IMR-90 (cell line): ENCODE measurements at regions not wholly inside any gene's neighbourhood (a gene's known extent, or its start where the extent isn't known, plus 50 kb on each side); places are given as distances from the start of the nearest gene placed in this dataset.
A peak's percentile ranks its signal among the peaks of the same experiment; 100 is the strongest.

ENCODE experiments used
- ATAC-seq: fragments of 200-7000 bp; cut with Tn5 transposase; 2 replicates; pipeline ENCODE4 v1.9.1; 2020; ENCODE audit warnings: low read depth, mild to moderate bottlenecking, moderate library complexity
- BruUV-seq: library from RNA; stranded (reverse); fragments of 400-500 nt; replicated peaks from 2 replicates; lab custom pipeline; 2021; lab: Mats Ljungman, UMichigan
- CTCF ChIA-PET: fragments of 300-600 bp; formaldehyde crosslinking; extraction: SDS; loops from one replicate; lab custom pipeline; 2021; ENCODE audit warnings: antibody characterized with exemption; lab: Yijun Ruan, JAX
- POLR2A ChIA-PET: fragments of 300-600 bp; sonication (Branson Sonifier 250); formaldehyde crosslinking; loops from one replicate; lab custom pipeline; 2022; ENCODE audit warnings: antibody characterized with exemption; ENCODE audit not compliant: unreplicated experiment; lab: Charles Lee
- DNase-seq: peaks from one replicate; pipeline ENCODE4 v3.0.0; 2013
- H2AFZ ChIP-seq: replicated peaks from 2 replicates; pipeline ENCODE3; 2013; ENCODE audit warnings: low read length, mild to moderate bottlenecking; ENCODE audit not compliant: poor library complexity
- H2AK5ac ChIP-seq: 2 replicates; pipeline ENCODE4 v1.6.1; 2013; ENCODE audit warnings: low read depth, low read length, inconsistent platforms
- H2AK9ac ChIP-seq: replicated peaks from 2 replicates; pipeline ENCODE3; 2013; ENCODE audit warnings: mild to moderate bottlenecking, low read depth, low read length, moderate library complexity; ENCODE audit not compliant: poor library complexity
- H2BK120ac ChIP-seq: 2 replicates; pipeline ENCODE4 v1.6.1; 2013; ENCODE audit warnings: low read depth, low read length, inconsistent platforms
- H2BK15ac ChIP-seq: 3 replicates; pipeline ENCODE4 v1.6.1; 2013; ENCODE audit warnings: low read depth, low read length, inconsistent platforms
- H2BK20ac ChIP-seq: 2 replicates; pipeline ENCODE4 v1.6.1; 2013; ENCODE audit warnings: low read depth, mild to moderate bottlenecking, inconsistent platforms, low read length, moderate library complexity
- H2BK5ac ChIP-seq: 2 replicates; pipeline ENCODE4 v1.6.1; 2013; ENCODE audit warnings: mild to moderate bottlenecking, low read depth, low read length, inconsistent platforms; ENCODE audit not compliant: poor library complexity, severe bottlenecking
- H3K14ac ChIP-seq: replicated peaks from 2 replicates; pipeline ENCODE4 v1.6.1; 2013; ENCODE audit warnings: low read depth, low read length, inconsistent platforms
- H3K18ac ChIP-seq: 2 replicates; pipeline ENCODE4 v1.6.1; 2013; ENCODE audit warnings: low read depth, low read length, control low read depth
- H3K23ac ChIP-seq: 2 replicates; pipeline ENCODE4 v1.6.1; 2013; ENCODE audit warnings: low read depth, low read length, inconsistent platforms
- H3K27ac ChIP-seq: 2 replicates; pipeline ENCODE4 v1.5.1; 2013; ENCODE audit warnings: mild to moderate bottlenecking, control low read depth, low read length; ENCODE audit not compliant: insufficient read depth
- H3K27me3 ChIP-seq: 2 replicates; pipeline ENCODE4 v1.6.1; 2013; ENCODE audit warnings: low read length; ENCODE audit not compliant: control insufficient read depth, insufficient read depth
- H3K36me3 ChIP-seq: 2 replicates; pipeline ENCODE4 v1.6.1; 2013; ENCODE audit warnings: low read length, mixed read lengths; ENCODE audit not compliant: control insufficient read depth, insufficient read depth
- H3K4ac ChIP-seq: 2 replicates; pipeline ENCODE4 v1.6.1; 2013; ENCODE audit warnings: low read depth, low read length, inconsistent platforms
- H3K4me1 ChIP-seq: 2 replicates; pipeline ENCODE4 v1.6.1; 2013; ENCODE audit warnings: low read length, mixed read lengths; ENCODE audit not compliant: control insufficient read depth, insufficient read depth
- H3K4me2 ChIP-seq: 2 replicates; pipeline ENCODE4 v1.6.1; 2013; ENCODE audit warnings: low read depth, mild to moderate bottlenecking, control low read depth, low read length, moderate library complexity
- H3K4me3 ChIP-seq: 2 replicates; pipeline ENCODE4 v1.5.1; 2013; ENCODE audit warnings: low read depth, mild to moderate bottlenecking, control low read depth, low read length, moderate library complexity; ENCODE audit not compliant: insufficient read depth
- H3K56ac ChIP-seq: 2 replicates; pipeline ENCODE4 v1.6.1; 2013; ENCODE audit warnings: low read length, inconsistent platforms; ENCODE audit not compliant: insufficient read depth; ENCODE audit errors: extremely low read depth
- H3K79me1 ChIP-seq, 2 experiments: 2 replicates each; pipeline ENCODE4 v1.6.1; 2013; ENCODE audit warnings: low read length in 2 of 2, inconsistent platforms in 1 of 2, low read depth in 1 of 2
- H3K9ac ChIP-seq: 2 replicates; pipeline ENCODE4 v1.6.1; 2013; ENCODE audit warnings: low read depth, low read length, control low read depth
- H3K9me1 ChIP-seq: 2 replicates; pipeline ENCODE4 v1.6.1; 2013; ENCODE audit warnings: low read length, inconsistent platforms; ENCODE audit not compliant: insufficient read depth
- H3K9me3 ChIP-seq: 2 replicates; pipeline ENCODE4 v1.6.1; 2013; ENCODE audit warnings: low read length; ENCODE audit not compliant: control insufficient read depth, insufficient read depth
- H4K20me1 ChIP-seq: 2 replicates; pipeline ENCODE4 v1.6.1; 2013; ENCODE audit warnings: low read length, inconsistent platforms; ENCODE audit not compliant: insufficient read depth
- H4K5ac ChIP-seq: 2 replicates; pipeline ENCODE4 v1.6.1; 2013; ENCODE audit warnings: mild to moderate bottlenecking, low read depth, low read length, control low read depth
- H4K8ac ChIP-seq, 2 experiments: 2 replicates each; pipeline ENCODE4 v1.6.1; 2013; ENCODE audit warnings: low read depth in 2 of 2, low read length in 2 of 2, control low read depth in 1 of 2, inconsistent platforms in 1 of 2
- H4K91ac ChIP-seq: 2 replicates; pipeline ENCODE4 v1.6.1; 2013; ENCODE audit warnings: low read depth, low read length, inconsistent platforms; ENCODE audit not compliant: insufficient read depth
- BHLHE40 ChIP-seq: fragments of 150-350 bp; IDR thresholded peaks from 2 replicates; pipeline ENCODE4 v1.6.1; 2016; ENCODE audit warnings: mild to moderate bottlenecking, low read depth, low read length
- CEBPB ChIP-seq: IDR thresholded peaks from 2 replicates; pipeline ENCODE4 v1.6.1; 2012; ENCODE audit warnings: low read depth, low read length, improper control_type of control experiment
- CHD1 ChIP-seq: IDR thresholded peaks from 2 replicates; pipeline ENCODE4 v1.6.1; 2012; ENCODE audit warnings: low read depth, low read length, improper control_type of control experiment
- FOS ChIP-seq: fragments of 150-350 bp; IDR thresholded peaks from 2 replicates; pipeline ENCODE4 v1.6.1; 2016; ENCODE audit warnings: low read depth, low read length
- MAFK ChIP-seq: IDR thresholded peaks from 2 replicates; pipeline ENCODE4 v1.6.1; 2012; ENCODE audit warnings: low read depth, low read length, improper control_type of control experiment
- MAZ ChIP-seq: IDR thresholded peaks from 2 replicates; pipeline ENCODE4 v1.6.1; 2012; ENCODE audit warnings: low read depth, mild to moderate bottlenecking, low read length, improper control_type of control experiment, moderate library complexity, borderline replicate concordance
- MXI1 ChIP-seq: IDR thresholded peaks from 2 replicates; pipeline ENCODE4 v1.6.1; 2012; ENCODE audit warnings: low read depth, mild to moderate bottlenecking, low read length, moderate library complexity, borderline replicate concordance
- NFE2L2 ChIP-seq: fragments of 150-350 bp; IDR thresholded peaks from 2 replicates; pipeline ENCODE4 v1.6.1; 2016; ENCODE audit warnings: low read depth, mild to moderate bottlenecking, low read length
- POLR2A ChIP-seq: IDR thresholded peaks from 2 replicates; pipeline ENCODE4 v1.6.1; 2012; ENCODE audit warnings: mild to moderate bottlenecking, low read depth, low read length
- RAD21 ChIP-seq: IDR thresholded peaks from 2 replicates; pipeline ENCODE4 v1.6.1; 2012; ENCODE audit warnings: low read length, improper control_type of control experiment
- RCOR1 ChIP-seq: IDR thresholded peaks from 2 replicates; pipeline ENCODE4 v1.6.1; 2012; ENCODE audit warnings: mild to moderate bottlenecking, low read length, improper control_type of control experiment; ENCODE audit not compliant: insufficient replicate concordance
- RFX5 ChIP-seq: IDR thresholded peaks from 2 replicates; pipeline ENCODE4 v1.8.0; 2012; ENCODE audit warnings: low read depth, mild to moderate bottlenecking, low read length, moderate library complexity
- SMC3 ChIP-seq: fragments of 150-350 bp; IDR thresholded peaks from 2 replicates; pipeline ENCODE4 v1.6.1; 2016; ENCODE audit warnings: low read depth, mild to moderate bottlenecking, antibody characterized with exemption, low read length, moderate library complexity
- WGBS, 2 experiments: methylation state at CpG; one replicate each; pipeline versions ENCODE4 v1.1.5 to v1.1.7; 2013; ENCODE audit warnings: missing lambda C conversion rate in 2 of 2; ENCODE audit not compliant: insufficient read length in 1 of 2; ENCODE audit errors: extremely low coverage in 2 of 2; 5-methylcytosine and 5-hydroxymethylcytosine counted together
- dilution Hi-C: fragments of 300-500 bp; cut with HindIII; formaldehyde crosslinking; loops from one replicate; pipeline ENCODE4 v1.14.3; 2018; ENCODE audit warnings: low sequenced_read_pairs; ENCODE audit not compliant: unreplicated experiment
- in situ Hi-C: fragments of 300-500 bp; cut with MboI; formaldehyde crosslinking; loops from 3 replicates; pipeline ENCODE4 v1.14.3; 2019; ENCODE audit warnings: low sequenced_read_pairs, inconsistent platforms, mixed read lengths
- intact Hi-C: fragments of 100-400 bp; cut with micrococcal nuclease; formaldehyde crosslinking; loops from 2 replicates; pipeline ENCODE4 v1.10.0; 2022
- TF ChIP-seq, protein P1 (sequence below): fragments of 150-350 bp; IDR thresholded peaks from 2 replicates; pipeline ENCODE4 v1.6.1; 2017; ENCODE audit warnings: mild to moderate bottlenecking, antibody characterized with exemption, low read length, low read depth
- TF ChIP-seq, protein P2 (sequence below): fragments of 150-350 bp; IDR thresholded peaks from 2 replicates; pipeline ENCODE4 v1.6.1; 2016; ENCODE audit warnings: low read depth, mild to moderate bottlenecking, low read length, moderate library complexity, borderline replicate concordance
- TF ChIP-seq, protein P3 (sequence below): conservative IDR thresholded peaks from 2 replicates; pipeline ENCODE4 v1.5.1; 2012; ENCODE audit warnings: mild to moderate bottlenecking, low read depth, low read length, improper control_type of control experiment

DNA sequence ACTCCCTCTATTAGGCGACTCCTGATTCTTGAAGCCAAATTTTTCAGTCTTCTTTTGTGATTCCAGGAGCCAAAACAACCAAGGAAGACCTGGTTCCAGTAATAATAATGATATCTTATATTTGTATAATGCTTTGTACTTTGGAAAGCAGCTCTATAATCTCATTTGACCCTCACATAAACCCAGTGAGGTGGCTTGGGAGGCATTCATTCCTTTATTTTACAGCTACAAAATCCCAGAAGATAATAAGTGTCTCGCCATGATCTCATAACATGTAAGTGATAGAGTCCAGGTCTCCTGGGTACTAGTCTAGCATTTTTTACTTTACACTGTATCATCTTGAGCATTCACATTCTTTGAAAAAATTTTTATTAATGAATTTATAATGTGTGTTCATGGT, 143.1 kb downstream of the ACTBL2 start:
- no peak overlapping the region for H3K27ac ChIP-seq
- no peak overlapping the region for H2BK20ac ChIP-seq
- no CpG with 5 or more reads among the region's 2 CpGs for WGBS, 2 experiments
- TF ChIP-seq FOS (no peak), POLR2A (no peak), MAZ (no peak), CHD1 (no peak), CEBPB (no peak), SMC3 (no peak), RFX5 (no peak), MXI1 (no peak), MAFK (no peak), RAD21 (no peak), BHLHE40 (no peak), NFE2L2 (no peak), RCOR1 (no peak)
- TF ChIP-seq, protein P1, sequence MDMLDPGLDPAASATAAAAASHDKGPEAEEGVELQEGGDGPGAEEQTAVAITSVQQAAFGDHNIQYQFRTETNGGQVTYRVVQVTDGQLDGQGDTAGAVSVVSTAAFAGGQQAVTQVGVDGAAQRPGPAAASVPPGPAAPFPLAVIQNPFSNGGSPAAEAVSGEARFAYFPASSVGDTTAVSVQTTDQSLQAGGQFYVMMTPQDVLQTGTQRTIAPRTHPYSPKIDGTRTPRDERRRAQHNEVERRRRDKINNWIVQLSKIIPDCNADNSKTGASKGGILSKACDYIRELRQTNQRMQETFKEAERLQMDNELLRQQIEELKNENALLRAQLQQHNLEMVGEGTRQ = no peak
- TF ChIP-seq, protein P2, sequence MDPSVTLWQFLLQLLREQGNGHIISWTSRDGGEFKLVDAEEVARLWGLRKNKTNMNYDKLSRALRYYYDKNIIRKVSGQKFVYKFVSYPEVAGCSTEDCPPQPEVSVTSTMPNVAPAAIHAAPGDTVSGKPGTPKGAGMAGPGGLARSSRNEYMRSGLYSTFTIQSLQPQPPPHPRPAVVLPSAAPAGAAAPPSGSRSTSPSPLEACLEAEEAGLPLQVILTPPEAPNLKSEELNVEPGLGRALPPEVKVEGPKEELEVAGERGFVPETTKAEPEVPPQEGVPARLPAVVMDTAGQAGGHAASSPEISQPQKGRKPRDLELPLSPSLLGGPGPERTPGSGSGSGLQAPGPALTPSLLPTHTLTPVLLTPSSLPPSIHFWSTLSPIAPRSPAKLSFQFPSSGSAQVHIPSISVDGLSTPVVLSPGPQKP = no peak
- TF ChIP-seq, protein P3, sequence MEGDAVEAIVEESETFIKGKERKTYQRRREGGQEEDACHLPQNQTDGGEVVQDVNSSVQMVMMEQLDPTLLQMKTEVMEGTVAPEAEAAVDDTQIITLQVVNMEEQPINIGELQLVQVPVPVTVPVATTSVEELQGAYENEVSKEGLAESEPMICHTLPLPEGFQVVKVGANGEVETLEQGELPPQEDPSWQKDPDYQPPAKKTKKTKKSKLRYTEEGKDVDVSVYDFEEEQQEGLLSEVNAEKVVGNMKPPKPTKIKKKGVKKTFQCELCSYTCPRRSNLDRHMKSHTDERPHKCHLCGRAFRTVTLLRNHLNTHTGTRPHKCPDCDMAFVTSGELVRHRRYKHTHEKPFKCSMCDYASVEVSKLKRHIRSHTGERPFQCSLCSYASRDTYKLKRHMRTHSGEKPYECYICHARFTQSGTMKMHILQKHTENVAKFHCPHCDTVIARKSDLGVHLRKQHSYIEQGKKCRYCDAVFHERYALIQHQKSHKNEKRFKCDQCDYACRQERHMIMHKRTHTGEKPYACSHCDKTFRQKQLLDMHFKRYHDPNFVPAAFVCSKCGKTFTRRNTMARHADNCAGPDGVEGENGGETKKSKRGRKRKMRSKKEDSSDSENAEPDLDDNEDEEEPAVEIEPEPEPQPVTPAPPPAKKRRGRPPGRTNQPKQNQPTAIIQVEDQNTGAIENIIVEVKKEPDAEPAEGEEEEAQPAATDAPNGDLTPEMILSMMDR = no peak
- no peak overlapping the region for H3K23ac ChIP-seq
- H3K14ac ChIP-seq = no peak overlapping the region
- no peak overlapping the region for H3K4me3 ChIP-seq
- H3K36me3 ChIP-seq = no peaks in the 10 kb centered on the region
- H2BK5ac ChIP-seq = no peak overlapping the region
- no TSS peak for BruUV-seq
- intact Hi-C loops = no loop called here
- H3K4me1 ChIP-seq = peaks cover 6% of the 10 kb centered on the region
- H4K5ac ChIP-seq = no peak overlapping the region
- dilution Hi-C loops = no loop called here
- DNase-seq = no peak
- H2BK120ac ChIP-seq = peak overlapping the region; percentile 11; the same call in 1 of the 2 replicates
- peaks cover 8% of the 10 kb centered on the region for H3K9me1 ChIP-seq
- no peak overlapping the region for H3K4me2 ChIP-seq
- H3K18ac ChIP-seq = no peak overlapping the region
- H3K79me1 ChIP-seq = no peaks in the 10 kb centered on the region
- no peak overlapping the region for H4K91ac ChIP-seq
- no peak overlapping the region for H2AK5ac ChIP-seq
- no peaks in the 10 kb centered on the region for H3K9me3 ChIP-seq
- H2AFZ ChIP-seq = no peak overlapping the region
- no peak overlapping the region for H3K4ac ChIP-seq
- no peak overlapping the region for H3K9ac ChIP-seq
- H2BK15ac ChIP-seq = no peak overlapping the region; the same call in 2 of the 3 replicates
- H4K8ac ChIP-seq = no peak overlapping the region
- H4K20me1 ChIP-seq = no peaks in the 10 kb centered on the region
- no peak for ATAC-seq
- in situ Hi-C loops = no loop called here
- CTCF ChIA-PET = interaction anchor here (1.0 kb wide), 1 partner anchor 10 kb away, joined by 7 read pairs; no protein-coding TSS in a partner anchor
- no peak overlapping the region for H3K56ac ChIP-seq
- POLR2A ChIA-PET = no interaction called here
- H3K27me3 ChIP-seq = no peaks in the 10 kb centered on the region
- no peak overlapping the region for H2AK9ac ChIP-seq
